SK-N-MC (cell line): ENCODE measurements at regions not wholly inside any gene's neighbourhood (a gene's known extent, or its start where the extent isn't known, plus 50 kb on each side); places are given as distances from the start of the nearest gene placed in this dataset.

Experiments
- EZH2 ChIP-seq: fragments of 200-600 bp; sonication (generic); IDR thresholded peaks from one replicate; pipeline ENCODE4 v1.6.1; 2017; ENCODE audit warnings: antibody characterized with exemption
- POLR2AphosphoS5 ChIP-seq: IDR thresholded peaks from 2 replicates; pipeline ENCODE4 v1.6.1; 2012; ENCODE audit warnings: mild to moderate bottlenecking, low read depth, low read length, borderline replicate concordance

GRCh38 chr11:97259434-97259833 is 869.6 kb downstream of the JRKL start:
- no peak for TF ChIP-seq EZH2
- TF ChIP-seq POLR2AphosphoS5 = no peak
